SH-SY5Y (cell line): ENCODE measurements at regions not wholly inside any gene's neighbourhood (a gene's known extent, or its start where the extent isn't known, plus 50 kb on each side); places are given as distances from the start of the nearest gene placed in this dataset.

Source experiments
- GATA2 ChIP-seq: IDR thresholded peaks from 2 replicates; pipeline ENCODE4 v1.6.1; 2011; ENCODE audit warnings: mild to moderate bottlenecking, low read depth, low read length
- GATA3 ChIP-seq: IDR thresholded peaks from 2 replicates; pipeline ENCODE4 v1.6.1; 2011; ENCODE audit warnings: low read depth, mild to moderate bottlenecking, low read length, moderate library complexity

- no peak for TF ChIP-seq GATA2
- no peak for TF ChIP-seq GATA3
Measured at GRCh38 chr5:73278693-73279092, 105.7 kb downstream of the TMEM174 start.
